Upper lobe of left lung (tissue), 6 donors: ENCODE measurements at regions not wholly inside any gene's neighbourhood (a gene's known extent, or its start where the extent isn't known, plus 50 kb on each side); places are given as distances from the start of the nearest gene placed in this dataset.

Source experiments
- ATAC-seq, 2 donors: fragments of 200-7000 bp; cut with Tn5 transposase; one replicate each; pipeline ENCODE4 v1.9.1; 2022; ENCODE audit warnings: mild to moderate bottlenecking in 2 of 2, moderate library complexity in 2 of 2; ENCODE audit not compliant: low FRiP score in 2 of 2
- DNase-seq, 2 donors: peaks; one replicate each; pipeline ENCODE4 v3.0.0-alpha.2; 2019 to 2020
- H3K27ac ChIP-seq, 4 donors: fragments of 200-600 bp; sonication (generic); one replicate each; pipeline ENCODE4 v1.5.1; 2016 to 2019
- H3K27me3 ChIP-seq, 4 donors: fragments of 200-600 bp; sonication (generic); one replicate each; pipeline ENCODE4 v1.5.1; 2017 to 2019
- H3K36me3 ChIP-seq, 4 donors: fragments of 200-600 bp; sonication (generic); one replicate each; pipeline ENCODE4 v1.5.1; 2016 to 2019
- H3K4me1 ChIP-seq, 4 donors: fragments of 200-600 bp; sonication (generic); one replicate each; pipeline ENCODE4 v1.5.1; 2018 to 2019
- H3K4me3 ChIP-seq, 4 donors: fragments of 200-600 bp; sonication (generic); one replicate each; pipeline ENCODE4 v1.5.1; 2017 to 2019; ENCODE audit warnings: mild to moderate bottlenecking in 2 of 4, moderate library complexity in 1 of 4
- H3K9me3 ChIP-seq, 4 donors: fragments of 200-600 bp; sonication (generic); one replicate each; pipeline ENCODE4 v1.5.1; 2018 to 2019
- CTCF ChIP-seq, 6 experiments: fragments of 450-650 bp in 4 of 6; fragments of 200-600 bp in 2 of 6; sonication (generic) in 2 of 6; IDR thresholded peaks; one replicate each; pipeline ENCODE4 v1.5.1; 2016 to 2019; ENCODE audit warnings: antibody characterized with exemption in 6 of 6
- EP300 ChIP-seq, 4 donors: sonication (generic); formaldehyde crosslinking; IDR thresholded peaks; one replicate each; pipeline ENCODE4 v1.5.1; 2017; ENCODE audit warnings: antibody characterized with exemption in 4 of 4, control low read depth in 2 of 4
- POLR2A ChIP-seq, 4 donors: fragments of 450-650 bp; IDR thresholded peaks; one replicate each; pipeline ENCODE4 v1.5.1; 2016 to 2017; ENCODE audit warnings: antibody characterized with exemption in 4 of 4, mild to moderate bottlenecking in 2 of 4
- POLR2AphosphoS5 ChIP-seq, 2 donors: sonication (generic); formaldehyde crosslinking; IDR thresholded peaks; one replicate each; pipeline ENCODE4 v1.5.1; 2017; ENCODE audit warnings: antibody characterized with exemption in 2 of 2
- WGBS, 2 donors: methylation state at CpG; one replicate each; pipeline ENCODE4 v1.1.5; 2017 to 2018; 5-methylcytosine and 5-hydroxymethylcytosine counted together
- donor health status: DM: no; HTN: no; CAD: no; lungs with moderate emphysema.
- donor health status: DM: no; HTN: yes; CAD: no; lungs with severe emphysema.

GRCh38 chr2:12928197-12928774, 211.6 kb downstream of the TRIB2 start:
- H3K4me3 ChIP-seq: no peak overlapping the region
- DNase-seq (no peak), ATAC-seq (no peak)
- H3K9me3 ChIP-seq: no peaks in the 10 kb centered on the region
- no peaks in the 10 kb centered on the region for H3K36me3 ChIP-seq
- 88% methylated on average over 5 of the region's 5 CpGs for whole genome bisulfite sequencing, 2 donors
- TF ChIP-seq CTCF (IDR thresholded peaks at IDR 0.05) (no peak), POLR2A (IDR thresholded peaks at IDR 0.05) (no peak), EP300 (IDR thresholded peaks at IDR 0.05) (no peak), POLR2AphosphoS5 (IDR thresholded peaks at IDR 0.05) (no peak)
- no peaks in the 10 kb centered on the region for H3K27me3 ChIP-seq
- H3K27ac ChIP-seq: no peak overlapping the region
- H3K4me1 ChIP-seq: peaks cover 0 to 8% (median 3%) of the 10 kb centered on the region in 4 donors

- ATAC-seq (no peak), DNase-seq (no peak)
- Histone ChIP-seq H3K27ac (no peak overlapping the region), H3K27me3 (no peaks in the 10 kb centered on the region), H3K9me3 (no peaks in the 10 kb centered on the region), H3K4me1 (peaks cover 0 to 8% (median 3%) of the 10 kb centered on the region in 4 donors), H3K4me3 (no peak overlapping the region), H3K36me3 (no peaks in the 10 kb centered on the region)
- no peak for TF ChIP-seq POLR2A (IDR thresholded peaks at IDR 0.05)
- no peak for TF ChIP-seq EP300 (IDR thresholded peaks at IDR 0.05)
- no peak for TF ChIP-seq POLR2AphosphoS5 (IDR thresholded peaks at IDR 0.05)
- TF ChIP-seq CTCF (IDR thresholded peaks at IDR 0.05): no peak
- 43% methylated on average over 4 of the region's 4 CpGs for WGBS, 2 donors
Measured at GRCh38 chr2:12928775-12929401, 212.2 kb downstream of the TRIB2 start.

GRCh38 chr2:12929758-12930157, 213.0 kb downstream of the TRIB2 start:
- WGBS, 2 donors: 82 to 91% methylated on average over 3 of the region's 3 CpGs
- DNase-seq: no peak
- no peak overlapping the region for H3K27ac ChIP-seq
- no peaks in the 10 kb centered on the region for H3K36me3 ChIP-seq
- peaks cover 0 to 8% (median 3%) of the 10 kb centered on the region in 4 donors for H3K4me1 ChIP-seq
- H3K27me3 ChIP-seq: no peaks in the 10 kb centered on the region
- no peak for ATAC-seq
- H3K4me3 ChIP-seq: no peak overlapping the region
- TF ChIP-seq POLR2AphosphoS5 (IDR thresholded peaks at IDR 0.05): no peak
- TF ChIP-seq POLR2A (IDR thresholded peaks at IDR 0.05): no peak
- no peak for TF ChIP-seq EP300 (IDR thresholded peaks at IDR 0.05)
- TF ChIP-seq CTCF (IDR thresholded peaks at IDR 0.05): no peak
- H3K9me3 ChIP-seq: no peaks in the 10 kb centered on the region

GRCh38 chr2:12930391-12930790, 213.7 kb downstream of the TRIB2 start:
- DNase-seq: no peak

More at GRCh38 chr2:12930391-12930790, 213.7 kb downstream of the TRIB2 start:
- WGBS, 2 donors: 81 to 86% methylated on average over 1 of the region's 1 CpG
- no peaks in the 10 kb centered on the region for H3K9me3 ChIP-seq
- peaks cover 0 to 8% (median 3%) of the 10 kb centered on the region in 4 donors for H3K4me1 ChIP-seq
- no peak for TF ChIP-seq POLR2AphosphoS5 (IDR thresholded peaks at IDR 0.05)
- TF ChIP-seq CTCF (IDR thresholded peaks at IDR 0.05): no peak
- TF ChIP-seq EP300 (IDR thresholded peaks at IDR 0.05): no peak
- no peak for TF ChIP-seq POLR2A (IDR thresholded peaks at IDR 0.05)
- no peaks in the 10 kb centered on the region for H3K36me3 ChIP-seq
- H3K4me3 ChIP-seq: no peak overlapping the region
- H3K27ac ChIP-seq: no peak overlapping the region
- ATAC-seq: no peak
- no peaks in the 10 kb centered on the region for H3K27me3 ChIP-seq
